HCT116 (cell line): ENCODE measurements at regions not wholly inside any gene's neighbourhood (a gene's known extent, or its start where the extent isn't known, plus 50 kb on each side); places are given as distances from the start of the nearest gene placed in this dataset.
"Not testable (repeated sequence)": the region's sequence is repeated elsewhere in the genome, so short reads cannot be mapped to it uniquely, and the experiment has no call there.

Experiments used
- CEBPB ChIP-seq: IDR thresholded peaks from 2 replicates; pipeline ENCODE4 v1.6.1; 2012; ENCODE audit warnings: low read depth
- EZH2 ChIP-seq: fragments of 200-600 bp; sonication (generic); IDR thresholded peaks from 2 replicates; pipeline ENCODE4 v1.6.1; 2017; ENCODE audit warnings: antibody characterized with exemption, mixed run types
- EZH2phosphoT487 ChIP-seq: fragments of 200-600 bp; IDR thresholded peaks from 2 replicates; pipeline ENCODE4 v1.6.1; 2018; ENCODE audit warnings: antibody characterized with exemption, borderline replicate concordance
- POLR2A ChIP-seq: IDR thresholded peaks from 2 replicates; pipeline ENCODE4 v1.7.0; 2011; ENCODE audit warnings: borderline replicate concordance; ENCODE audit not compliant: insufficient read depth, insufficient read length; ENCODE audit errors: extremely low read depth
- POLR2AphosphoS5 ChIP-seq: IDR thresholded peaks from 2 replicates; pipeline ENCODE4 v1.6.1; 2011; ENCODE audit warnings: mild to moderate bottlenecking, low read depth, low read length, moderate library complexity
- SIN3A ChIP-seq: IDR thresholded peaks from 2 replicates; pipeline ENCODE4 v1.6.1; 2012; ENCODE audit warnings: low read depth
- SP1 ChIP-seq: IDR thresholded peaks from 2 replicates; pipeline ENCODE4 v1.6.1; 2012; ENCODE audit warnings: low read depth
- TCF7L2 ChIP-seq: IDR thresholded peaks from 2 replicates; pipeline ENCODE4 v1.7.0; 2011; ENCODE audit warnings: borderline replicate concordance, inconsistent platforms; ENCODE audit not compliant: insufficient read depth, insufficient read length; ENCODE audit errors: extremely low read depth
- ZFX ChIP-seq: fragments of 450-650 bp; IDR thresholded peaks from 2 replicates; pipeline ENCODE4 v1.6.1; 2017
- ZNF274 ChIP-seq: fragments of 200-500 bp; sonication (Bioruptor generic); IDR thresholded peaks from 2 replicates; pipeline ENCODE4 v1.6.1; 2014; ENCODE audit warnings: mild to moderate bottlenecking, low read depth, low read length, inconsistent platforms
- TF ChIP-seq, protein P1 (sequence below), 3 experiments: fragments of 200-600 bp in 1 of 3; sonication (generic) in 1 of 3; IDR thresholded peaks in 2 of 3; conservative IDR thresholded peaks in 1 of 3; 2 replicates each; pipeline ENCODE4 v1.5.1; 2012 to 2017; ENCODE audit warnings: low read depth in 2 of 3, low read length in 2 of 3, antibody characterized with exemption in 1 of 3, borderline replicate concordance in 1 of 3, control low read depth in 1 of 3, mild to moderate bottlenecking in 1 of 3, mixed read lengths in 1 of 3, mixed run types in 1 of 3, moderate library complexity in 1 of 3; ENCODE audit not compliant: insufficient read depth in 1 of 3
- TF ChIP-seq, protein P2 (sequence below): IDR thresholded peaks from 2 replicates; pipeline ENCODE4 v1.6.1; 2012; ENCODE audit warnings: low read depth
- TF ChIP-seq, protein P3 (sequence below): IDR thresholded peaks from 2 replicates; pipeline ENCODE4 v1.6.1; 2012

DNA sequence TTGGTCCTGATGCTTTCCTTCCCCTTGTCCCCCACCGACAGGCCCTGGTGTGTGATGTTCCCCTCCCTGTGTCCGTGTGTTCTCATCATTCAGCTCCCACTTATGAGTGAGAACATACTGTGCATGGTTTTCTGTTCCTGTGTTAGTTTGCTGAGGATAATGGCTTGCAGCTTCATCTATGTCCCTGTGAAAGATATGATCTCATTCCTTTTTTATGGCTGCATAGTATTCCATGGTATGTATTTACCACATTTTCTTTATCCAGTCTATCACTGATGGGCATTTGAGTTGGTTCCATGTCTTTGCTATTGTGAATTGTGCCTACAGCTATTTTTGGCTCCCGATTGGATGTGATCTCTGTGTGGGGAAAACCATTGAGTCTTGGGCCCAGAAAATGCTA lies 501.3 kb downstream of the TYW1 start:
- TF ChIP-seq, protein P1, sequence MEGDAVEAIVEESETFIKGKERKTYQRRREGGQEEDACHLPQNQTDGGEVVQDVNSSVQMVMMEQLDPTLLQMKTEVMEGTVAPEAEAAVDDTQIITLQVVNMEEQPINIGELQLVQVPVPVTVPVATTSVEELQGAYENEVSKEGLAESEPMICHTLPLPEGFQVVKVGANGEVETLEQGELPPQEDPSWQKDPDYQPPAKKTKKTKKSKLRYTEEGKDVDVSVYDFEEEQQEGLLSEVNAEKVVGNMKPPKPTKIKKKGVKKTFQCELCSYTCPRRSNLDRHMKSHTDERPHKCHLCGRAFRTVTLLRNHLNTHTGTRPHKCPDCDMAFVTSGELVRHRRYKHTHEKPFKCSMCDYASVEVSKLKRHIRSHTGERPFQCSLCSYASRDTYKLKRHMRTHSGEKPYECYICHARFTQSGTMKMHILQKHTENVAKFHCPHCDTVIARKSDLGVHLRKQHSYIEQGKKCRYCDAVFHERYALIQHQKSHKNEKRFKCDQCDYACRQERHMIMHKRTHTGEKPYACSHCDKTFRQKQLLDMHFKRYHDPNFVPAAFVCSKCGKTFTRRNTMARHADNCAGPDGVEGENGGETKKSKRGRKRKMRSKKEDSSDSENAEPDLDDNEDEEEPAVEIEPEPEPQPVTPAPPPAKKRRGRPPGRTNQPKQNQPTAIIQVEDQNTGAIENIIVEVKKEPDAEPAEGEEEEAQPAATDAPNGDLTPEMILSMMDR (IDR thresholded peaks at IDR 0.05 in 2 of 3, conservative IDR thresholded peaks at IDR 0.05 in 1 of 3; ENCODE audit: borderline replicate concordance in 1 of 3, insufficient read depth in 1 of 3, low read depth in 2 of 3, low read length in 2 of 3) = not testable (repeated sequence)
- not testable (repeated sequence) for TF ChIP-seq EZH2, POLR2A, EZH2phosphoT487, POLR2AphosphoS5, ZFX, SP1, CEBPB, ZNF274, SIN3A, TCF7L2
- TF ChIP-seq, protein P2, sequence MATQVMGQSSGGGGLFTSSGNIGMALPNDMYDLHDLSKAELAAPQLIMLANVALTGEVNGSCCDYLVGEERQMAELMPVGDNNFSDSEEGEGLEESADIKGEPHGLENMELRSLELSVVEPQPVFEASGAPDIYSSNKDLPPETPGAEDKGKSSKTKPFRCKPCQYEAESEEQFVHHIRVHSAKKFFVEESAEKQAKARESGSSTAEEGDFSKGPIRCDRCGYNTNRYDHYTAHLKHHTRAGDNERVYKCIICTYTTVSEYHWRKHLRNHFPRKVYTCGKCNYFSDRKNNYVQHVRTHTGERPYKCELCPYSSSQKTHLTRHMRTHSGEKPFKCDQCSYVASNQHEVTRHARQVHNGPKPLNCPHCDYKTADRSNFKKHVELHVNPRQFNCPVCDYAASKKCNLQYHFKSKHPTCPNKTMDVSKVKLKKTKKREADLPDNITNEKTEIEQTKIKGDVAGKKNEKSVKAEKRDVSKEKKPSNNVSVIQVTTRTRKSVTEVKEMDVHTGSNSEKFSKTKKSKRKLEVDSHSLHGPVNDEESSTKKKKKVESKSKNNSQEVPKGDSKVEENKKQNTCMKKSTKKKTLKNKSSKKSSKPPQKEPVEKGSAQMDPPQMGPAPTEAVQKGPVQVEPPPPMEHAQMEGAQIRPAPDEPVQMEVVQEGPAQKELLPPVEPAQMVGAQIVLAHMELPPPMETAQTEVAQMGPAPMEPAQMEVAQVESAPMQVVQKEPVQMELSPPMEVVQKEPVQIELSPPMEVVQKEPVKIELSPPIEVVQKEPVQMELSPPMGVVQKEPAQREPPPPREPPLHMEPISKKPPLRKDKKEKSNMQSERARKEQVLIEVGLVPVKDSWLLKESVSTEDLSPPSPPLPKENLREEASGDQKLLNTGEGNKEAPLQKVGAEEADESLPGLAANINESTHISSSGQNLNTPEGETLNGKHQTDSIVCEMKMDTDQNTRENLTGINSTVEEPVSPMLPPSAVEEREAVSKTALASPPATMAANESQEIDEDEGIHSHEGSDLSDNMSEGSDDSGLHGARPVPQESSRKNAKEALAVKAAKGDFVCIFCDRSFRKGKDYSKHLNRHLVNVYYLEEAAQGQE = not testable (repeated sequence)
- TF ChIP-seq, protein P3, sequence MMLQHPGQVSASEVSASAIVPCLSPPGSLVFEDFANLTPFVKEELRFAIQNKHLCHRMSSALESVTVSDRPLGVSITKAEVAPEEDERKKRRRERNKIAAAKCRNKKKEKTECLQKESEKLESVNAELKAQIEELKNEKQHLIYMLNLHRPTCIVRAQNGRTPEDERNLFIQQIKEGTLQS = not testable (repeated sequence)
